Liver (tissue), 8 donors: ENCODE measurements at regions not wholly inside any gene's neighbourhood (a gene's known extent, or its start where the extent isn't known, plus 50 kb on each side); places are given as distances from the start of the nearest gene placed in this dataset.

ENCODE experiments used
- DNase-seq: peaks from one replicate; pipeline ENCODE4 v3.0.0-alpha.2; 2017; ENCODE audit warnings: low spot score
- H3K27ac ChIP-seq, 2 donors: one replicate each; pipeline ENCODE4 v1.7.0; 2013; ENCODE audit warnings: inconsistent platforms in 2 of 2, low read length in 2 of 2, control low read depth in 1 of 2, low read depth in 1 of 2, mild to moderate bottlenecking in 1 of 2
- H3K27me3 ChIP-seq, 4 donors: one replicate each; pipeline versions ENCODE4 v1.6.1 to v1.7.0; 2013; ENCODE audit warnings: low read length in 3 of 4, inconsistent platforms in 1 of 4, mild to moderate bottlenecking in 1 of 4, moderate library complexity in 1 of 4; ENCODE audit not compliant: control insufficient read depth in 4 of 4, insufficient read depth in 4 of 4
- H3K36me3 ChIP-seq, 4 donors: one replicate each; pipeline versions ENCODE4 v1.6.1 to v1.7.0; 2013; ENCODE audit warnings: low read length in 3 of 4, mild to moderate bottlenecking in 3 of 4, low read depth in 1 of 4, moderate library complexity in 1 of 4; ENCODE audit not compliant: control insufficient read depth in 4 of 4, insufficient read depth in 3 of 4
- H3K4me1 ChIP-seq, 4 donors: one replicate each; pipeline versions ENCODE4 v1.6.1 to v1.7.0; 2013; ENCODE audit warnings: low read length in 3 of 4, mild to moderate bottlenecking in 3 of 4, moderate library complexity in 1 of 4; ENCODE audit not compliant: control insufficient read depth in 4 of 4, insufficient read depth in 4 of 4
- H3K4me3 ChIP-seq, 3 donors: one replicate each; pipeline versions ENCODE4 v1.6.1 to v1.7.0; 2013; ENCODE audit warnings: low read length in 3 of 3, control low read depth in 1 of 3, low read depth in 1 of 3, mild to moderate bottlenecking in 1 of 3
- H3K9ac ChIP-seq, 2 donors: one replicate each; pipeline ENCODE4 v1.7.0; 2013; ENCODE audit warnings: low read length in 2 of 2, mild to moderate bottlenecking in 2 of 2, moderate library complexity in 2 of 2, control low read depth in 1 of 2, low read depth in 1 of 2
- H3K9me3 ChIP-seq, 4 donors: one replicate each; pipeline versions ENCODE4 v1.6.1 to v1.7.0; 2013; ENCODE audit warnings: low read length in 3 of 4; ENCODE audit not compliant: control insufficient read depth in 4 of 4
- EGR1 ChIP-seq, 2 donors: IDR thresholded peaks; 2 replicates each; pipeline ENCODE4 v1.6.1; 2016 to 2018; ENCODE audit warnings: antibody characterized with exemption in 2 of 2, low read depth in 2 of 2
- FOXA2 ChIP-seq: IDR thresholded peaks from 2 replicates; pipeline ENCODE4 v1.6.1; 2016; ENCODE audit warnings: antibody characterized with exemption
- GABPA ChIP-seq, 2 donors: IDR thresholded peaks in 1 of 2; conservative IDR thresholded peaks in 1 of 2; 2 replicates each; pipeline ENCODE4 v1.6.1; 2016; ENCODE audit warnings: antibody characterized with exemption in 2 of 2, mild to moderate bottlenecking in 1 of 2, moderate library complexity in 1 of 2
- HNF4A ChIP-seq, 2 donors: conservative IDR thresholded peaks; 2 replicates each; pipeline ENCODE4 v1.6.1; 2016; ENCODE audit warnings: antibody characterized with exemption in 2 of 2, mild to moderate bottlenecking in 2 of 2
- JUND ChIP-seq, 2 donors: IDR thresholded peaks; 2 replicates each; pipeline ENCODE4 v1.6.1; 2016; ENCODE audit warnings: antibody characterized with exemption in 2 of 2
- NR2F2 ChIP-seq: IDR thresholded peaks from 2 replicates; pipeline ENCODE4 v1.6.1; 2016; ENCODE audit warnings: antibody characterized with exemption
- RAD21 ChIP-seq, 2 donors: IDR thresholded peaks; 2 replicates each; pipeline ENCODE4 v1.6.1; 2016; ENCODE audit warnings: antibody characterized with exemption in 2 of 2, mild to moderate bottlenecking in 2 of 2
- RXRA ChIP-seq, 2 donors: IDR thresholded peaks; 2 replicates each; pipeline ENCODE4 v1.6.1; 2017 to 2018; ENCODE audit warnings: antibody characterized with exemption in 2 of 2, mild to moderate bottlenecking in 1 of 2
- SP1 ChIP-seq: IDR thresholded peaks from 2 replicates; pipeline ENCODE4 v1.6.1; 2018; ENCODE audit warnings: antibody characterized with exemption, mild to moderate bottlenecking
- TAF1 ChIP-seq: conservative IDR thresholded peaks from 2 replicates; pipeline ENCODE4 v1.6.1; 2016; ENCODE audit warnings: antibody characterized with exemption, mild to moderate bottlenecking
- WGBS: extraction: QIAGEN DNeasy Blood & Tissue Kit; methylation state at CpG from one replicate; pipeline ENCODE4 v1.1.7; 2013; 5-methylcytosine and 5-hydroxymethylcytosine counted together
- TF ChIP-seq, protein P1 (sequence below): fragments of 150-350 bp; IDR thresholded peaks from 2 replicates; pipeline ENCODE4 v1.5.1; 2017; ENCODE audit warnings: improper control_type of control experiment, low read depth, low read length; ENCODE audit not compliant: missing input control
- TF ChIP-seq, protein P2 (sequence below): IDR thresholded peaks from 2 replicates; pipeline ENCODE4 v1.6.1; 2016; ENCODE audit warnings: antibody characterized with exemption
- TF ChIP-seq, protein P3 (sequence below): IDR thresholded peaks from 2 replicates; pipeline ENCODE4 v1.6.1; 2016; ENCODE audit warnings: antibody characterized with exemption, mild to moderate bottlenecking
- TF ChIP-seq, protein P4 (sequence below): IDR thresholded peaks from 2 replicates; pipeline ENCODE4 v1.6.1; 2016; ENCODE audit warnings: antibody characterized with exemption
- TF ChIP-seq, protein P5 (sequence below): IDR thresholded peaks from 2 replicates; pipeline ENCODE4 v1.6.1; 2016; ENCODE audit warnings: antibody characterized with exemption
- donor health status: healthy.
- donor health status: healthy.
- donor health status: healthy.
- donor health status: healthy.
- donor health status: healthy.

DNA sequence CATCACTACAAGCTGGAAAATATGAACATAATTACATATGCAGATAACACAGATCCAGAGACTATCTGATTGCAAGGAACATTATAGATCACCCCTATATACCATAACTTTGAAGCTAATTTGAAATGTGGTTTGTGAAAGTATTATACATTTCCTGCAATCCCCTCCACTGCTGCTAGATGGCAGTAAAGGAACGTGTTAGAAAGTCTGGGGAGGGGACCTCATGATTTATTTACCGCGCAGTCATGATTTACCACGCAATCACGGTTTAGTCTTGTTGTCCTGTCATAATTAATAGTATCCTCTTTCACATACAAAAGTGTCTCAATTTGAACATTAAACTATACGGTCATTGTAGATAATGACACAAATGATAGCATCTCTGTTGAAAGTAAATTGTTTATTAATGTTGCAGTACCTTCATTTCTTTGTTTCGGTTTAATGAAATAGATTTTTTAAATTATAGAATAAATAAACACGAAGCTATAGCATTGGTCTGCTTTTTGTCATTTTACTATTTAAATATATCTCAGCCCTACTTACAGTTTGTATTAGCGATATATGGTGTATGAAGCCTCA is 145.3 kb upstream of the PRSS1 start:
- DNase-seq: no peak
- TF ChIP-seq JUND (IDR thresholded peaks at IDR 0.05) (no peak), RAD21 (IDR thresholded peaks at IDR 0.05) (peak; percentile 82 to 87), TAF1 (no peak)
- TF ChIP-seq, protein P1, sequence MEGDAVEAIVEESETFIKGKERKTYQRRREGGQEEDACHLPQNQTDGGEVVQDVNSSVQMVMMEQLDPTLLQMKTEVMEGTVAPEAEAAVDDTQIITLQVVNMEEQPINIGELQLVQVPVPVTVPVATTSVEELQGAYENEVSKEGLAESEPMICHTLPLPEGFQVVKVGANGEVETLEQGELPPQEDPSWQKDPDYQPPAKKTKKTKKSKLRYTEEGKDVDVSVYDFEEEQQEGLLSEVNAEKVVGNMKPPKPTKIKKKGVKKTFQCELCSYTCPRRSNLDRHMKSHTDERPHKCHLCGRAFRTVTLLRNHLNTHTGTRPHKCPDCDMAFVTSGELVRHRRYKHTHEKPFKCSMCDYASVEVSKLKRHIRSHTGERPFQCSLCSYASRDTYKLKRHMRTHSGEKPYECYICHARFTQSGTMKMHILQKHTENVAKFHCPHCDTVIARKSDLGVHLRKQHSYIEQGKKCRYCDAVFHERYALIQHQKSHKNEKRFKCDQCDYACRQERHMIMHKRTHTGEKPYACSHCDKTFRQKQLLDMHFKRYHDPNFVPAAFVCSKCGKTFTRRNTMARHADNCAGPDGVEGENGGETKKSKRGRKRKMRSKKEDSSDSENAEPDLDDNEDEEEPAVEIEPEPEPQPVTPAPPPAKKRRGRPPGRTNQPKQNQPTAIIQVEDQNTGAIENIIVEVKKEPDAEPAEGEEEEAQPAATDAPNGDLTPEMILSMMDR: peak; percentile 67
- TF ChIP-seq, protein P2, sequence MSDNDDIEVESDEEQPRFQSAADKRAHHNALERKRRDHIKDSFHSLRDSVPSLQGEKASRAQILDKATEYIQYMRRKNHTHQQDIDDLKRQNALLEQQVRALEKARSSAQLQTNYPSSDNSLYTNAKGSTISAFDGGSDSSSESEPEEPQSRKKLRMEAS: no peak
- Histone ChIP-seq H3K36me3 (no peaks in the 10 kb centered on the region), H3K9ac (no peak overlapping the region), H3K4me3 (no peak overlapping the region), H3K9me3 (no peaks in the 10 kb centered on the region), H3K27ac (no peak overlapping the region), H3K4me1 (no peaks in the 10 kb centered on the region), H3K27me3 (peaks cover 0 to 9% (median 1%) of the 10 kb centered on the region in 4 donors)
- 19% methylated on average over 9 of the region's 9 CpGs for WGBS

DNA sequence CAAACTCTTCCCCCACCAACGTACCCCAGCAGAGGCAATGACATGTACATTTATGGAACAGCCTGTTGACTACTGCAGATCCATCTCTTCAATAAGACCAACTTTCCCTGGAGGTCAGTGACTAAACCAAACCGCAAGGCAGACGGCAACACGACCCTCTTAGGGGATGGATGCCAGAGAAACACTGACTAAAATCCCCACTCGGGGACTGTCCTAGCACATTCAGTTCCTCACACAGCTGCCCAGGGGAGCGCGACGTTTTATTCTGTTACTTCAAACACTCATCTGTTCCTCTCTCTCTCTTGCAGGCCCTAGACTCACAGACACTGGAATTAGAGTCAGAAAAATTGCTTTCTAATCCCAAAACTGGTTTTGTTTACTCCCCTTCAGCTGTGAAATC is 146.5 kb upstream of the PRSS1 start:
- 50% methylated on average over 8 of the region's 8 CpGs for WGBS
- TF ChIP-seq RXRA (IDR thresholded peaks at IDR 0.05): no peak
- TF ChIP-seq SP1: no peak
- TF ChIP-seq NR2F2: no peak
- no peak for TF ChIP-seq JUND (IDR thresholded peaks at IDR 0.05)
- TF ChIP-seq TAF1: no peak
- TF ChIP-seq, protein P3, sequence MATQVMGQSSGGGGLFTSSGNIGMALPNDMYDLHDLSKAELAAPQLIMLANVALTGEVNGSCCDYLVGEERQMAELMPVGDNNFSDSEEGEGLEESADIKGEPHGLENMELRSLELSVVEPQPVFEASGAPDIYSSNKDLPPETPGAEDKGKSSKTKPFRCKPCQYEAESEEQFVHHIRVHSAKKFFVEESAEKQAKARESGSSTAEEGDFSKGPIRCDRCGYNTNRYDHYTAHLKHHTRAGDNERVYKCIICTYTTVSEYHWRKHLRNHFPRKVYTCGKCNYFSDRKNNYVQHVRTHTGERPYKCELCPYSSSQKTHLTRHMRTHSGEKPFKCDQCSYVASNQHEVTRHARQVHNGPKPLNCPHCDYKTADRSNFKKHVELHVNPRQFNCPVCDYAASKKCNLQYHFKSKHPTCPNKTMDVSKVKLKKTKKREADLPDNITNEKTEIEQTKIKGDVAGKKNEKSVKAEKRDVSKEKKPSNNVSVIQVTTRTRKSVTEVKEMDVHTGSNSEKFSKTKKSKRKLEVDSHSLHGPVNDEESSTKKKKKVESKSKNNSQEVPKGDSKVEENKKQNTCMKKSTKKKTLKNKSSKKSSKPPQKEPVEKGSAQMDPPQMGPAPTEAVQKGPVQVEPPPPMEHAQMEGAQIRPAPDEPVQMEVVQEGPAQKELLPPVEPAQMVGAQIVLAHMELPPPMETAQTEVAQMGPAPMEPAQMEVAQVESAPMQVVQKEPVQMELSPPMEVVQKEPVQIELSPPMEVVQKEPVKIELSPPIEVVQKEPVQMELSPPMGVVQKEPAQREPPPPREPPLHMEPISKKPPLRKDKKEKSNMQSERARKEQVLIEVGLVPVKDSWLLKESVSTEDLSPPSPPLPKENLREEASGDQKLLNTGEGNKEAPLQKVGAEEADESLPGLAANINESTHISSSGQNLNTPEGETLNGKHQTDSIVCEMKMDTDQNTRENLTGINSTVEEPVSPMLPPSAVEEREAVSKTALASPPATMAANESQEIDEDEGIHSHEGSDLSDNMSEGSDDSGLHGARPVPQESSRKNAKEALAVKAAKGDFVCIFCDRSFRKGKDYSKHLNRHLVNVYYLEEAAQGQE: no peak
- TF ChIP-seq RAD21 (IDR thresholded peaks at IDR 0.05): no peak
- no peak for TF ChIP-seq FOXA2
- TF ChIP-seq, protein P2: no peak
- TF ChIP-seq, protein P4, sequence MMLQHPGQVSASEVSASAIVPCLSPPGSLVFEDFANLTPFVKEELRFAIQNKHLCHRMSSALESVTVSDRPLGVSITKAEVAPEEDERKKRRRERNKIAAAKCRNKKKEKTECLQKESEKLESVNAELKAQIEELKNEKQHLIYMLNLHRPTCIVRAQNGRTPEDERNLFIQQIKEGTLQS: no peak
- no peak for TF ChIP-seq GABPA (IDR thresholded peaks at IDR 0.05 in 1 of 2, conservative IDR thresholded peaks at IDR 0.05 in 1 of 2)
- no peak for TF ChIP-seq HNF4A (conservative IDR thresholded peaks at IDR 0.05)
- TF ChIP-seq EGR1 (IDR thresholded peaks at IDR 0.05; ENCODE audit: low read depth in 2 of 2): no peak
- TF ChIP-seq, protein P1: no peak
- TF ChIP-seq, protein P5, sequence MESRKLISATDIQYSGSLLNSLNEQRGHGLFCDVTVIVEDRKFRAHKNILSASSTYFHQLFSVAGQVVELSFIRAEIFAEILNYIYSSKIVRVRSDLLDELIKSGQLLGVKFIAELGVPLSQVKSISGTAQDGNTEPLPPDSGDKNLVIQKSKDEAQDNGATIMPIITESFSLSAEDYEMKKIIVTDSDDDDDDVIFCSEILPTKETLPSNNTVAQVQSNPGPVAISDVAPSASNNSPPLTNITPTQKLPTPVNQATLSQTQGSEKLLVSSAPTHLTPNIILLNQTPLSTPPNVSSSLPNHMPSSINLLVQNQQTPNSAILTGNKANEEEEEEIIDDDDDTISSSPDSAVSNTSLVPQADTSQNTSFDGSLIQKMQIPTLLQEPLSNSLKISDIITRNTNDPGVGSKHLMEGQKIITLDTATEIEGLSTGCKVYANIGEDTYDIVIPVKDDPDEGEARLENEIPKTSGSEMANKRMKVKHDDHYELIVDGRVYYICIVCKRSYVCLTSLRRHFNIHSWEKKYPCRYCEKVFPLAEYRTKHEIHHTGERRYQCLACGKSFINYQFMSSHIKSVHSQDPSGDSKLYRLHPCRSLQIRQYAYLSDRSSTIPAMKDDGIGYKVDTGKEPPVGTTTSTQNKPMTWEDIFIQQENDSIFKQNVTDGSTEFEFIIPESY: no peak
- H3K9ac ChIP-seq: no peak overlapping the region

More for the DNA sequence above, 146.5 kb upstream of the PRSS1 start:
- Histone ChIP-seq H3K27me3 (peaks cover 0 to 9% (median 1%) of the 10 kb centered on the region in 4 donors), H3K4me1 (no peaks in the 10 kb centered on the region), H3K27ac (no peak overlapping the region), H3K9me3 (no peaks in the 10 kb centered on the region), H3K36me3 (no peaks in the 10 kb centered on the region), H3K4me3 (no peak overlapping the region)
- no peak for DNase-seq
